Tibial nerve (tissue), 4 donors: ENCODE measurements at regions not wholly inside any gene's neighbourhood (a gene's known extent, or its start where the extent isn't known, plus 50 kb on each side); places are given as distances from the start of the nearest gene placed in this dataset.

Source experiments
- EP300 ChIP-seq, 2 donors: sonication (generic); formaldehyde crosslinking; IDR thresholded peaks; one replicate each; pipeline ENCODE4 v1.6.1; 2017; ENCODE audit warnings: antibody characterized with exemption in 2 of 2, mild to moderate bottlenecking in 1 of 2
- POLR2A ChIP-seq, 2 donors: fragments of 450-650 bp; IDR thresholded peaks; one replicate each; pipeline ENCODE4 v1.6.1; 2017; ENCODE audit warnings: antibody characterized with exemption in 2 of 2, mild to moderate bottlenecking in 2 of 2, moderate library complexity in 2 of 2
- TF ChIP-seq, protein P1 (sequence below), 5 experiments: fragments of 200-600 bp in 3 of 5; fragments of 450-650 bp in 2 of 5; sonication (generic) in 3 of 5; IDR thresholded peaks; one replicate each; pipeline ENCODE4 v1.5.1; 2016 to 2019; ENCODE audit warnings: antibody characterized with exemption in 5 of 5, mild to moderate bottlenecking in 3 of 5, moderate library complexity in 2 of 5

DNA sequence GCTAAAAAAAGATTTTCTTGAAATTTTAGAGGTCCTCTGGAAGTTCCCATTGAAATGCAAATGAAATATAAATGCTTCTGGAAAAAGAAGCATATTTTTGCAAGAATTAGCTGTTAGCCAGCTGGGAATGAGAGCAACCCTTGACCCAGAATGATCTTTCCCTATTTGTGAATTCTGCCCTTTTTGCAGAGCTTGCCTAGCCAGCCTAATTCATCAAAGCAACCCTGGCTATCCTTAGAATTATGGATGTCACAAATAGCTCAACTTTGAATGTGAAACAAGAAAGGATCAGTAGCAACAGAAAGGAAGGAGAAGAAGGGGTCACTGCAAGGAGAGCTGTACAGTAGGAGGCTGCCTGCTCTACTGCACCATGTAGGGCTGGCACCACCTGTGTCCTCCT, 345.9 kb downstream of the EFNA5 start:
- no peak for TF ChIP-seq POLR2A (IDR thresholded peaks at IDR 0.05)
- no peak for TF ChIP-seq EP300 (IDR thresholded peaks at IDR 0.05)
- TF ChIP-seq, protein P1, sequence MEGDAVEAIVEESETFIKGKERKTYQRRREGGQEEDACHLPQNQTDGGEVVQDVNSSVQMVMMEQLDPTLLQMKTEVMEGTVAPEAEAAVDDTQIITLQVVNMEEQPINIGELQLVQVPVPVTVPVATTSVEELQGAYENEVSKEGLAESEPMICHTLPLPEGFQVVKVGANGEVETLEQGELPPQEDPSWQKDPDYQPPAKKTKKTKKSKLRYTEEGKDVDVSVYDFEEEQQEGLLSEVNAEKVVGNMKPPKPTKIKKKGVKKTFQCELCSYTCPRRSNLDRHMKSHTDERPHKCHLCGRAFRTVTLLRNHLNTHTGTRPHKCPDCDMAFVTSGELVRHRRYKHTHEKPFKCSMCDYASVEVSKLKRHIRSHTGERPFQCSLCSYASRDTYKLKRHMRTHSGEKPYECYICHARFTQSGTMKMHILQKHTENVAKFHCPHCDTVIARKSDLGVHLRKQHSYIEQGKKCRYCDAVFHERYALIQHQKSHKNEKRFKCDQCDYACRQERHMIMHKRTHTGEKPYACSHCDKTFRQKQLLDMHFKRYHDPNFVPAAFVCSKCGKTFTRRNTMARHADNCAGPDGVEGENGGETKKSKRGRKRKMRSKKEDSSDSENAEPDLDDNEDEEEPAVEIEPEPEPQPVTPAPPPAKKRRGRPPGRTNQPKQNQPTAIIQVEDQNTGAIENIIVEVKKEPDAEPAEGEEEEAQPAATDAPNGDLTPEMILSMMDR (IDR thresholded peaks at IDR 0.05) = no peak
